OCI-LY1 (cell line): ENCODE measurements at regions not wholly inside any gene's neighbourhood (a gene's known extent, or its start where the extent isn't known, plus 50 kb on each side); places are given as distances from the start of the nearest gene placed in this dataset.

Experiments
- H2AFZ ChIP-seq: fragments of 200-600 bp; sonication (generic), shearing (Covaris generic); 2 replicates; pipeline ENCODE4 v1.6.0; 2014; ENCODE audit warnings: antibody characterized with exemption, mild to moderate bottlenecking, low read length
- H3F3A ChIP-seq: fragments of 200-600 bp; sonication (generic), shearing (Covaris generic); 2 replicates; pipeline ENCODE4 v1.6.0; 2014; ENCODE audit warnings: mild to moderate bottlenecking, antibody characterized with exemption, low read length, moderate library complexity; ENCODE audit not compliant: insufficient read depth
- H3K27ac ChIP-seq: fragments of 200-600 bp; sonication (generic); 2 replicates; pipeline ENCODE4 v1.5.1; 2014; ENCODE audit warnings: low read length, mixed run types, mild to moderate bottlenecking, low read depth; ENCODE audit not compliant: poor library complexity, severe bottlenecking
- H3K27me3 ChIP-seq: fragments of 200-600 bp; sonication (generic); 2 replicates; pipeline ENCODE4 v1.6.0; 2014; ENCODE audit warnings: antibody characterized with exemption, mild to moderate bottlenecking, low read length, moderate library complexity; ENCODE audit not compliant: insufficient read depth
- H3K36me3 ChIP-seq: fragments of 200-600 bp; sonication (generic); 2 replicates; pipeline ENCODE4 v1.6.1; 2014; ENCODE audit warnings: mild to moderate bottlenecking, antibody characterized with exemption, low read length, moderate library complexity, mixed read lengths; ENCODE audit not compliant: insufficient read depth
- H3K4me1 ChIP-seq: fragments of 200-600 bp; sonication (generic); 2 replicates; pipeline ENCODE4 v1.5.1; 2014; ENCODE audit warnings: mild to moderate bottlenecking, low read length, moderate library complexity; ENCODE audit not compliant: insufficient read depth, severe bottlenecking
- H3K4me2 ChIP-seq: fragments of 200-600 bp; sonication (generic), shearing (Covaris generic); 2 replicates; pipeline ENCODE4 v1.6.1; 2014; ENCODE audit warnings: low read length
- H3K4me3 ChIP-seq: fragments of 200-600 bp; sonication (generic); 2 replicates; pipeline ENCODE4 v1.5.1; 2014; ENCODE audit warnings: low read length, low read depth, mild to moderate bottlenecking, mixed read lengths; ENCODE audit not compliant: poor library complexity, severe bottlenecking
- H3K79me2 ChIP-seq: fragments of 200-600 bp; shearing (Covaris generic); 2 replicates; pipeline ENCODE4 v1.6.1; 2016; ENCODE audit warnings: mixed run types, low read length, mixed read lengths; ENCODE audit not compliant: insufficient read depth
- H3K9ac ChIP-seq: fragments of 200-600 bp; sonication (generic), shearing (Covaris generic); 2 replicates; pipeline ENCODE4 v1.6.1; 2014; ENCODE audit warnings: mild to moderate bottlenecking, low read length, mixed read lengths
- H3K9me2 ChIP-seq: fragments of 200-600 bp; sonication (generic), shearing (Covaris generic); 2 replicates; pipeline ENCODE4 v1.6.1; 2014; ENCODE audit warnings: low read depth, mild to moderate bottlenecking, low read length, mixed read lengths
- H3K9me3 ChIP-seq: fragments of 200-600 bp; shearing (Covaris generic); 2 replicates; pipeline ENCODE4 v1.6.1; 2014; ENCODE audit warnings: low read length, mixed read lengths
- H4K20me1 ChIP-seq: fragments of 200-600 bp; sonication (generic), shearing (Covaris generic); 2 replicates; pipeline ENCODE4 v1.6.0; 2016; ENCODE audit warnings: mild to moderate bottlenecking, low read length; ENCODE audit not compliant: insufficient read depth
- CTCF ChIP-seq: fragments of 200-600 bp; sonication (generic), shearing (Covaris generic); IDR thresholded peaks from 2 replicates; pipeline ENCODE4 v1.5.1; 2017; ENCODE audit warnings: mild to moderate bottlenecking, antibody characterized with exemption, low read length, moderate library complexity, mixed read lengths
- EZH2 ChIP-seq: fragments of 200-600 bp; sonication (generic), shearing (Covaris generic); IDR thresholded peaks from 2 replicates; pipeline ENCODE4 v1.8.0; 2017; ENCODE audit warnings: borderline replicate concordance, mixed run types, mild to moderate bottlenecking, antibody characterized with exemption, low read length, moderate library complexity, mixed read lengths

- Histone ChIP-seq H3K9me2 (no peaks in the 10 kb centered on the region), H3K27ac (no peak overlapping the region), H3K36me3 (no peaks in the 10 kb centered on the region), H3K9me3 (no peaks in the 10 kb centered on the region), H3K79me2 (no peaks in the 10 kb centered on the region), H3K27me3 (no peaks in the 10 kb centered on the region), H3K4me3 (no peak overlapping the region), H3K4me2 (no peak overlapping the region), H3F3A (no peaks in the 10 kb centered on the region), H3K4me1 (no peaks in the 10 kb centered on the region), H3K9ac (no peak overlapping the region), H2AFZ (no peak overlapping the region), H4K20me1 (no peaks in the 10 kb centered on the region)
- TF ChIP-seq EZH2 (no peak), CTCF (no peak)
These were observed 160.0 kb upstream of the KLF6 start for GRCh38 chr10:3945026-3945425.

- no peaks in the 10 kb centered on the region for H3K36me3 ChIP-seq
- H3K4me1 ChIP-seq, result no peaks in the 10 kb centered on the region
- no peak overlapping the region for H3K9ac ChIP-seq
- TF ChIP-seq EZH2 (no peak), CTCF (no peak)
- H3K79me2 ChIP-seq, result no peaks in the 10 kb centered on the region
- no peaks in the 10 kb centered on the region for H3K9me3 ChIP-seq
- no peak overlapping the region for H2AFZ ChIP-seq
- no peaks in the 10 kb centered on the region for H3K27me3 ChIP-seq
- no peaks in the 10 kb centered on the region for H3F3A ChIP-seq
- H3K27ac ChIP-seq, result no peak overlapping the region
- no peak overlapping the region for H3K4me2 ChIP-seq
- H3K9me2 ChIP-seq, result no peaks in the 10 kb centered on the region
- H3K4me3 ChIP-seq, result no peak overlapping the region
- no peaks in the 10 kb centered on the region for H4K20me1 ChIP-seq
These were observed 159.6 kb upstream of the KLF6 start for GRCh38 chr10:3944591-3944990.

GRCh38 chr10:3943695-3944257 is 158.8 kb upstream of the KLF6 start:
- Histone ChIP-seq H3K4me3 (no peak overlapping the region), H3K79me2 (no peaks in the 10 kb centered on the region), H3K27me3 (no peaks in the 10 kb centered on the region), H3K4me2 (no peak overlapping the region), H3K9ac (no peak overlapping the region), H2AFZ (no peak overlapping the region), H3K9me2 (no peaks in the 10 kb centered on the region), H3F3A (no peaks in the 10 kb centered on the region), H3K4me1 (no peaks in the 10 kb centered on the region), H3K36me3 (no peaks in the 10 kb centered on the region), H4K20me1 (no peaks in the 10 kb centered on the region), H3K27ac (no peak overlapping the region), H3K9me3 (no peaks in the 10 kb centered on the region)
- TF ChIP-seq EZH2 (no peak), CTCF (no peak)
